ENCODE measurements at regions not wholly inside any gene's neighbourhood (a gene's known extent, or its start where the extent isn't known, plus 50 kb on each side); places are given as distances from the start of the nearest gene placed in this dataset.

DNA sequence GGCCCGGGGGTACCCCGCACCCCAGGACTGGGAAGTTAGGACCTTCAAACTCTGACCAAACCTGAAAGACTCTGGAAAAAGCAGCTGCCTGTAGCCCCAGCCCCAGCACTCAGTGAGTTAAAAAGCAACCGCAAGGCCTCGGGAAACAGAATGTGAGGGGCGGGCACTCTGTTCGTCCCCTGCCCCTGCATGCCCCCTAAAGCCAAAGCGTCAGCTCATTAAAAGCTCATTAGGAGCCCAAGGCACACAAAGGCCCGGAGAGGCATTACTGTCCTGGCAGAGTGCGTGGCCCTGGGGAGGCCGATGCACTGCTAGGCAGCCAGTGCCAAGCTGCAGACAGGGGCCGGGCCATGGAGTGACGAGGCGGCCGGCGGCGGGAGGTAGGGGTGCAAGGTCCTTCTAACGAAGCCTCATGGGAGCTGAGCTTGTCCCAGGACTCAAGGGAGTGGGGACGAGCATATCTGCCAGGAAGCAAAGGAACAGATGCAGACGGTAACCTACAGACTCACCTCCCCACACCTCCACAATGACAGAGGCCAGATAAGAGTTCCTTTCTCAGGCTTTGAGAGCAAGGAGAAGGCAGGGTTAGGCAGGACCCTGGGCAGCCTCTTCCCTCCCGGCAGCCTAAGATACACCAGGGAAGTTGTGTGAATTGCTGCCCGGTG lies 116.8 kb downstream of the ENGASE start:
- Histone ChIP-seq H3K79me2 (ENCODE audit: insufficient read depth, low read length) (no peaks in the 10 kb centered on the region), H3K9ac (ENCODE audit: low read length) (no peak overlapping the region), H3K4me2 (ENCODE audit: low read length) (no peak overlapping the region), H3K4me3 (replicated peaks in 1 of 2; ENCODE audit: low read depth in 1 of 2, low read length in 2 of 2) (no peak overlapping the region), H2AFZ (ENCODE audit: low read depth, low read length, poor library complexity, severe bottlenecking) (no peak overlapping the region), H3K27me3 (ENCODE audit: insufficient read depth, low read length) (peaks cover 82% of the 10 kb centered on the region), H3K36me3 (ENCODE audit: control insufficient read depth in 1 of 2, insufficient read depth in 2 of 2, low read length in 2 of 2) (no peaks in the 10 kb centered on the region), H3K9me3 (ENCODE audit: control insufficient read depth in 1 of 2, insufficient read depth in 1 of 2, low read depth in 1 of 2, low read length in 2 of 2) (no peaks in the 10 kb centered on the region), H3K27ac (ENCODE audit: low read depth, low read length) (no peak overlapping the region), H4K20me1 (ENCODE audit: insufficient read depth) (no peaks in the 10 kb centered on the region), H3K9me2 (ENCODE audit: insufficient read depth) (no peaks in the 10 kb centered on the region), H3K4me1 (ENCODE audit: control insufficient read depth in 1 of 2, insufficient read depth in 2 of 2, low read length in 2 of 2) (no peaks in the 10 kb centered on the region)
- no peak for TF ChIP-seq EZH2phosphoT487 (IDR thresholded peaks at IDR 0.05; ENCODE audit: borderline replicate concordance)
- RAD21 ChIA-PET (ENCODE audit: low non-redundant PET in 1 of 2, low total read pairs in 2 of 2, uncharacterized antibody in 2 of 2, unreplicated experiment in 2 of 2) = no interaction called here
- no TSS peak for BruUV-seq (replicated peaks)
- POLR2A ChIA-PET = no interaction called here
- DNase-seq (ENCODE audit: low read depth, low spot score) (no peak), ATAC-seq (no peak)
- intact Hi-C loops (cut with micrococcal nuclease) = no loop called here
- CTCF ChIA-PET = interaction anchor here (1.1 to 9.3 kb wide), 4 partner anchors 9 to 201 kb away, joined by 4 to 116 read pairs (median 8); no protein-coding TSS in a partner anchor

GRCh38 chr17:79189305-79189704 lies 114.7 kb downstream of the ENGASE start:
- no TSS peak for BruUV-seq (replicated peaks)
- H2AFZ ChIP-seq (ENCODE audit: low read depth, low read length, poor library complexity, severe bottlenecking) = no peak overlapping the region
- H3K4me3 ChIP-seq (replicated peaks in 1 of 2; ENCODE audit: low read depth in 1 of 2, low read length in 2 of 2) = no peak overlapping the region
- H4K20me1 ChIP-seq (ENCODE audit: insufficient read depth) = no peaks in the 10 kb centered on the region
- H3K9me3 ChIP-seq (ENCODE audit: control insufficient read depth in 1 of 2, insufficient read depth in 1 of 2, low read depth in 1 of 2, low read length in 2 of 2) = no peaks in the 10 kb centered on the region
- no peak overlapping the region for H3K4me2 ChIP-seq (ENCODE audit: low read length)
- DNase-seq (ENCODE audit: low read depth, low spot score) (no peak), ATAC-seq (no peak)
- intact Hi-C loops (cut with micrococcal nuclease) = loop anchor here (5.0 kb wide), 1 partner anchor 518 kb away; no protein-coding TSS in a partner anchor
- CTCF ChIA-PET = interaction anchor here (0.6 to 9.3 kb wide), 5 partner anchors 83 to 520 kb away, joined by 3 to 116 read pairs (median 6); no protein-coding TSS in a partner anchor
- POLR2A ChIA-PET = no interaction called here
- RAD21 ChIA-PET (ENCODE audit: low non-redundant PET in 1 of 2, low total read pairs in 2 of 2, uncharacterized antibody in 2 of 2, unreplicated experiment in 2 of 2) = interaction anchor here (1.1 to 3.7 kb wide), 3 partner anchors 199 to 203 kb away, joined by 4 to 17 read pairs (median 5); no protein-coding TSS in a partner anchor
- peaks cover 88% of the 10 kb centered on the region for H3K27me3 ChIP-seq (ENCODE audit: insufficient read depth, low read length)
- H3K27ac ChIP-seq (ENCODE audit: low read depth, low read length) = no peak overlapping the region
- H3K79me2 ChIP-seq (ENCODE audit: insufficient read depth, low read length) = no peaks in the 10 kb centered on the region
- TF ChIP-seq SRF (IDR thresholded peaks at IDR 0.05; ENCODE audit: low read depth) = no peak
- TF ChIP-seq, protein P1, sequence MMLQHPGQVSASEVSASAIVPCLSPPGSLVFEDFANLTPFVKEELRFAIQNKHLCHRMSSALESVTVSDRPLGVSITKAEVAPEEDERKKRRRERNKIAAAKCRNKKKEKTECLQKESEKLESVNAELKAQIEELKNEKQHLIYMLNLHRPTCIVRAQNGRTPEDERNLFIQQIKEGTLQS (IDR thresholded peaks at IDR 0.05) = no peak
- no peak for TF ChIP-seq CTCF (IDR thresholded peaks at IDR 0.05 in 2 of 3, conservative IDR thresholded peaks at IDR 0.05 in 1 of 3; ENCODE audit: borderline replicate concordance in 1 of 3, insufficient read depth in 1 of 3, low read depth in 2 of 3, low read length in 2 of 3)
- no peak for TF ChIP-seq SP1 (IDR thresholded peaks at IDR 0.05; ENCODE audit: low read depth)
- TF ChIP-seq ZFX (IDR thresholded peaks at IDR 0.05) = no peak
- TF ChIP-seq JUND (IDR thresholded peaks at IDR 0.05) = no peak
- no peak for TF ChIP-seq EZH2 (IDR thresholded peaks at IDR 0.05)
- TF ChIP-seq, protein P2, sequence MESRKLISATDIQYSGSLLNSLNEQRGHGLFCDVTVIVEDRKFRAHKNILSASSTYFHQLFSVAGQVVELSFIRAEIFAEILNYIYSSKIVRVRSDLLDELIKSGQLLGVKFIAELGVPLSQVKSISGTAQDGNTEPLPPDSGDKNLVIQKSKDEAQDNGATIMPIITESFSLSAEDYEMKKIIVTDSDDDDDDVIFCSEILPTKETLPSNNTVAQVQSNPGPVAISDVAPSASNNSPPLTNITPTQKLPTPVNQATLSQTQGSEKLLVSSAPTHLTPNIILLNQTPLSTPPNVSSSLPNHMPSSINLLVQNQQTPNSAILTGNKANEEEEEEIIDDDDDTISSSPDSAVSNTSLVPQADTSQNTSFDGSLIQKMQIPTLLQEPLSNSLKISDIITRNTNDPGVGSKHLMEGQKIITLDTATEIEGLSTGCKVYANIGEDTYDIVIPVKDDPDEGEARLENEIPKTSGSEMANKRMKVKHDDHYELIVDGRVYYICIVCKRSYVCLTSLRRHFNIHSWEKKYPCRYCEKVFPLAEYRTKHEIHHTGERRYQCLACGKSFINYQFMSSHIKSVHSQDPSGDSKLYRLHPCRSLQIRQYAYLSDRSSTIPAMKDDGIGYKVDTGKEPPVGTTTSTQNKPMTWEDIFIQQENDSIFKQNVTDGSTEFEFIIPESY (IDR thresholded peaks at IDR 0.05; ENCODE audit: extremely low read depth, insufficient replicate concordance, low read length) = no peak
- no peak for TF ChIP-seq SIN3A (IDR thresholded peaks at IDR 0.05; ENCODE audit: low read depth)
- TF ChIP-seq CEBPB (IDR thresholded peaks at IDR 0.05; ENCODE audit: low read depth) = no peak
- H3K36me3 ChIP-seq (ENCODE audit: control insufficient read depth in 1 of 2, insufficient read depth in 2 of 2, low read length in 2 of 2) = no peaks in the 10 kb centered on the region
- H3K9ac ChIP-seq (ENCODE audit: low read length) = no peak overlapping the region
- H3K9me2 ChIP-seq (ENCODE audit: insufficient read depth) = no peaks in the 10 kb centered on the region
- no peaks in the 10 kb centered on the region for H3K4me1 ChIP-seq (ENCODE audit: control insufficient read depth in 1 of 2, insufficient read depth in 2 of 2, low read length in 2 of 2)
